Skin epidermis (tissue), 12 donors: ENCODE measurements at regions not wholly inside any gene's neighbourhood (a gene's known extent, or its start where the extent isn't known, plus 50 kb on each side); places are given as distances from the start of the nearest gene placed in this dataset.
"Not testable (repeated sequence)": the region's sequence is repeated elsewhere in the genome, so short reads cannot be mapped to it uniquely, and the experiment has no call there.

ENCODE experiments used
- H3K27ac ChIP-seq, 21 experiments: fragments of 200-600 bp; sonication (generic) in 11 of 21; one replicate each; pipeline ENCODE4 v1.5.0; 2020; ENCODE audit warnings: mild to moderate bottlenecking in 3 of 21, inconsistent platforms in 2 of 21, moderate library complexity in 2 of 21
- H3K4me3 ChIP-seq, 7 experiments: fragments of 200-600 bp; sonication (generic) in 2 of 7; one replicate each; pipeline ENCODE4 v1.5.0; 2020; ENCODE audit warnings: inconsistent platforms in 2 of 7, mild to moderate bottlenecking in 2 of 7, moderate library complexity in 1 of 7

GRCh38 chr2:81436256-81436655 is 1131.7 kb upstream of the LRRTM1 start:
- Histone ChIP-seq H3K27ac (no peak overlapping the region), H3K4me3 (no peak overlapping the region)

DNA sequence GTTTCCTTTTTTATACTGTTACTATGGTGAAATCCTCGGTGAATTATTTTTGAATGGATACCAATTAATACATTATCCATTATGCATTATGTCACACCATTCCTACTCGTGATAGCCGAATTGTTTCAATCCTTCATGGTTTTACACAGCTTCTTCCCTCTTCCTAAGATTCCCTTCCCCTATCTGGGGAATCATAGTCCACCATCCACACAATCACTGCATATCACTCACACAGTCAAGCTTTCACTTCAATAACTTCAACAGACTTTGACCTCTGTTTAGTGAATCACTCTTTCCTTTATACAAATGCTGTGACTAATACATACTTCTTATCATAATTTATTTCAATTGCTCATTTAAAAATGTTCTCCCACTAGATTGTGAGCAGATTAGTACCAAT is 1108.1 kb upstream of the LRRTM1 start:
- Histone ChIP-seq H3K27ac (no peak overlapping the region), H3K4me3 (no peak overlapping the region)

DNA sequence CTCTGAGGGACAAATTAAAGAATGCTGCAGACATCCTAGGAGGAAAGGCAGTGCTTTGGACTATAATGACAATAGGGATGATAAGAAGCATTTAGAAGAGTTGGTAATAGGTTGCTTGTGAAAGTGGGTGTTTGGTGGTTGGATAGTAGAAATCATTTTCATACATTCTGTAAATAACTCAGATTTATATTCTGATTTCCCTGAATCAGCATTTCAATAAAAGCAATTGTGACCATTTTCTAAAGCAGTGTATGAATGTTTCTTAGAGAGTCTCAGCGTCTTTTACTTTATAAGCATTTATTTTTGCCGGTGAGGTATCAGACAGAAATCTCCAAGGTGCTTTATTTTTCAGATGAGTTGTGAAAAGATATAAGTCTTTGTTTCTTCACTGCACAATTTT is 1099.0 kb upstream of the LRRTM1 start:
- no peak overlapping the region for H3K27ac ChIP-seq

DNA sequence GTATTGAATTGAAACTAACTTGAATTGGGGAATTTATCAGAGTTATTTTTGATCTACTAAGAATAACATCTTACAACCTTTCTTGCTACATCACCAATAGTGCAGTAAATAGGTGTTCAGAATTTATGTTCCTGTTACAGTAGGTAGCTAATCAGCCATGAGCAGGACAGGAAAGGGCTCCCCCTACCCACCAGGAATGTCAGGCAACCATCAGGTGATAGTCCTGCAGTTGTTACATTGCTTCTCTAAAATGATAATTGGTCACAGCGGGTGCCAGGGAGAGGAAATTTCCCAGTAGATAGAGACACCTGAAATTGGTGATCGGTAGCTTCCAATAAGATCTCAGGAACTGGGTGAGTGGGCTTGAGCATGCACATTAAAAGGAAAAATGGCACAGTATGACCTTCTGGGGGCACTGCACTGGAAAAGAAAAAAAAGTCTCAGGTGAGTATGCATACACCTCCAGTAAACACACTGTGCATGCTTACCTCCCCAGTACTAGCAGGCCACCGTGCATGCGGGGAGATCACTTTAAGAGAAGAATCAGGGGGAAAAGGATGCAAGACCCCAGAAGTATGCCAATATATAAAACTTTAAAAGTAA is 1092.0 kb upstream of the LRRTM1 start:
- no peak overlapping the region for H3K4me3 ChIP-seq
- no peak overlapping the region for H3K27ac ChIP-seq

More for the DNA sequence above, 1099.0 kb upstream of the LRRTM1 start:
- H3K4me3 ChIP-seq, result no peak overlapping the region

DNA sequence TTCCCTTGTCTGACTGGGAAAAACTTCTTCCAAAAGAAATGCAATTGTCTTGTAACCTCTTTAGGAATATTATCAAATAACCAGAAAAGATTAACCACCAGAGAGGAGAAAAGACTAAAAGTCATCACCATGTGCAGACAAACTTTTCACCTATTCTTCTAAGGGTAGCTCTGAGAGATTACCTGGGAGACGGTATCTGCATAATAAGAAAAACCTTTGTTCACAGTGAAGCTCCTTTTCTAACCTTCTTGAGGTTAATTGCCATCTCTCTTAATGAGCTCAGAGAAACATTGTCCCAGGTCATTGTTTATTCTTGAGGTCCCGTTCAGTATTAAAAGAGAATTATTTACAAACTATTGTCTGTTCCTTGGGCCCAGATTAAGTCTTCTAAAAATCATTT is 1091.2 kb upstream of the LRRTM1 start:
- no peak overlapping the region for H3K27ac ChIP-seq
- no peak overlapping the region for H3K4me3 ChIP-seq

GRCh38 chr2:81389203-81389602 is 1084.7 kb upstream of the LRRTM1 start:
- H3K27ac ChIP-seq, result no peak overlapping the region

GRCh38 chr2:81363800-81364199 is 1059.2 kb upstream of the LRRTM1 start:
- Histone ChIP-seq H3K27ac (no peak overlapping the region), H3K4me3 (no peak overlapping the region)

More at GRCh38 chr2:81389203-81389602, 1084.7 kb upstream of the LRRTM1 start:
- H3K4me3 ChIP-seq, result no peak overlapping the region

GRCh38 chr2:81362468-81362867 is 1057.9 kb upstream of the LRRTM1 start:
- H3K27ac ChIP-seq, H3K4me3 ChIP-seq: not testable (repeated sequence)

- H3K4me3 ChIP-seq, result no peak overlapping the region
- no peak overlapping the region for H3K27ac ChIP-seq
Measured at GRCh38 chr2:81355436-81355835, 1050.9 kb upstream of the LRRTM1 start.

DNA sequence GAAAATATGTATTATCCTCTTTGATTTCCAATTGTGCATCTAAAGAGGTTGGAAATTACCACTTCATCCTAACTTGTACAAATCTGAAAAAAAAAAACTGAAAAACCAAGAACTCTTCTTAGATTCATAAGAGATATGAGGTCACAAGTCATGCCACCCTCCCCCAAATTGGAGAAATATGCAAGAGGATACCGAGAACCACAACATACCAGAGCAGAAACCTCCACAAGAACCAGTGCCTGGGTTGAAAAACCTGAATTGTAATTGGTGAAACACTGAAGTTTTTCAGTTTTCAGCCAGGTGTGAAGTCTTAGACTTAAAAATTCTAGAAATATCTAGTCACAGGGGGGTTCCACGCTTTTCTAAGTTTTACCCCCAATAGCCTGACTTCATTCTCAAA is 1029.5 kb upstream of the LRRTM1 start:
- H3K27ac ChIP-seq, result no peak overlapping the region
- no peak overlapping the region for H3K4me3 ChIP-seq

DNA sequence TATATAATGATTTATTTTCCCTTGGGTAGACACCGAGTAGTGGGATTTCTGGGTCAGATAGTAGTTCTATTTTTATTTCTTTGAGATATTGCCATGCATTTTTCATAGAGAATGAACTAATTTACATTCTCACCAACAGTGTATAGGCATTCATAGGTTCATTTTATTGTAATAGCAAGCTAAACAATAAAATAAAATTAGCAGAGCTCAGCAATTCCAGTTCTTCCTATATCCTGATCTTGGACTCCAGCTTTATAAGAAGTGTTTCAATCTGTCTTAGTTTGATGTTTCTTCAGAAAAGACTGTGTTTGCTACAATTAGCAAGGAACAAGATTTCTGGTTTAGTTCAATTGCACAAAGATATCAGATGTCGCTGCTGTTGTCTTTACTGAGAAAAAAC is 1024.4 kb upstream of the LRRTM1 start:
- no peak overlapping the region for H3K27ac ChIP-seq

GRCh38 chr2:81327911-81328310 is 1023.4 kb upstream of the LRRTM1 start:
- Histone ChIP-seq H3K27ac (no peak overlapping the region), H3K4me3 (no peak overlapping the region)

More for the DNA sequence above, 1024.4 kb upstream of the LRRTM1 start:
- no peak overlapping the region for H3K4me3 ChIP-seq

GRCh38 chr2:81324046-81324445 is 1019.5 kb upstream of the LRRTM1 start:
- H3K27ac ChIP-seq, result no peak overlapping the region
- no peak overlapping the region for H3K4me3 ChIP-seq

- no peak overlapping the region for H3K4me3 ChIP-seq
- H3K27ac ChIP-seq, result no peak overlapping the region
Measured at GRCh38 chr2:81304154-81304830, 999.7 kb upstream of the LRRTM1 start.

DNA sequence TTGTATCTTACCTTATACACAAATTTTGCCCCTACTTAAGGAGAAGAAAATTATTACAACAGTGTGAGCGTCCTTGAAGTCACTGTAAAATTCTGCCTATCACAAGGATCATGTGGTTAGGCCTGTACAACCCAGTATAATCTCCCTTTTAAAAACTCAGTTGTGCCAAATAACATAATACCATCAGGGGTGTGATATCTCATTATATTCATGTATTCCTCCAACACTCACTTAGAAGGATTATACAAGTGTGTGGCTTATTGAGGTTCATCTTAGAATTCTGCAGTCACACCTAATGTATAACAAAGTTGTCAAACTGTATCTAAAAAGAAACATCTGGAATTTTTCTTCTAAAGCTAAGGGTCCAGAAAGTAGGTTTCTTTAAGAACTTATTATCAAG is 998.8 kb upstream of the LRRTM1 start:
- Histone ChIP-seq H3K27ac (no peak overlapping the region), H3K4me3 (no peak overlapping the region)

DNA sequence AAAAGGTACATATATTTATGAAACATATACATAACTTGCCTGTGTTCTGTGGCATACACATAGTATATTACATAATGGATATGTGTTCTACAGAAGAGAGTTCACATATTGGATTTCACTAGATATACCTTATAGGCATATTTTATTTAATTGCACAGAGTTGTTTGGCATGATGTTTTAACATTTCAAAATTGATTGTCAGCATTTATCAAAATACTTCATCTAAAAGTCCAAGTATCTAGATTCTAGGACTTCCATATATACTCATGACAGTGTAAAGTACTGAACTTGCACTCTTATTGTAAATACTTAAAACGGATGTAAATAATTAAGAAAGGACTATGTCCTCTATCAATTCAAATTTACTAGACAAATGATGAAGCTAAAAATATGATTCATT is 995.3 kb upstream of the LRRTM1 start:
- H3K4me3 ChIP-seq, result no peak overlapping the region

DNA sequence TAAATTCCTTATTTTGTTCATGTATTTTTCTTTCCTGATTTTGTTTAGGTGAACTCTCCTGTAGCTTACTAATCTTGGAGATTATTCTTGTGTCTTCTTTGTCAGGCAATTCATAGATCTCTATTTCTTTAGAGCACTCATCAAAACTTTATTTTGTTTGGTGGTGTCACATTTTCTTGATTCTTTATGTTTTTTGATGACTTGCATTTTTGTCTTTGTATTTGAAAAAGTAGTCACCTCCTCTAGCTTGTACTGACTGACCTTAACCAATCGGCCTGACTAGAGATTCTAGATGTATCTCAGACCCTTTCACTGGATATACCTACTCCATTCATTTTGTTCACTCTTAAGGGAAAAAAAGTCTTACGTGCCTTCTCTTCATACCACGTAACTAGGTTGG is 986.3 kb upstream of the LRRTM1 start:
- Histone ChIP-seq H3K27ac (no peak overlapping the region), H3K4me3 (no peak overlapping the region)

More for the DNA sequence above, 995.3 kb upstream of the LRRTM1 start:
- no peak overlapping the region for H3K27ac ChIP-seq

DNA sequence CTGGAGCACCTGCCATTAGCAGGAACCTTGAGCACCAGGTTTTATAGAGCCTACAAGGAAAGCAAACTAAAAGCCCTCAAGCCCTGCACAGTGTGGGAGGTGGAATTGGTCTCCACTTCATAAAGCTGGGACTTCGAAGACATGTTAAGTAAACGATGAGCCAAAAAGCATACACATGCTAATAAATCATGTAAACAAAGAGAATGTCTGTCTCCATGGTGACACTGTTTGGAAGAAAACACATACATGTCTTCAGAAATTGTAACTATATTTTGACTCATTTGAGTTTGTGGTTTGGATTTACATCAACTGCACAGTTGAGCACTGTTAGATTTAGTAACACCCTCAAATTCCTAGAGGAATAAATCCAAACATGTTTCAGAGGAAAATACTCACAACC is 978.5 kb upstream of the LRRTM1 start:
- H3K27ac ChIP-seq, result no peak overlapping the region
- no peak overlapping the region for H3K4me3 ChIP-seq

GRCh38 chr2:81282151-81282769 is 977.7 kb upstream of the LRRTM1 start:
- Histone ChIP-seq H3K27ac (no peak overlapping the region), H3K4me3 (no peak overlapping the region)

DNA sequence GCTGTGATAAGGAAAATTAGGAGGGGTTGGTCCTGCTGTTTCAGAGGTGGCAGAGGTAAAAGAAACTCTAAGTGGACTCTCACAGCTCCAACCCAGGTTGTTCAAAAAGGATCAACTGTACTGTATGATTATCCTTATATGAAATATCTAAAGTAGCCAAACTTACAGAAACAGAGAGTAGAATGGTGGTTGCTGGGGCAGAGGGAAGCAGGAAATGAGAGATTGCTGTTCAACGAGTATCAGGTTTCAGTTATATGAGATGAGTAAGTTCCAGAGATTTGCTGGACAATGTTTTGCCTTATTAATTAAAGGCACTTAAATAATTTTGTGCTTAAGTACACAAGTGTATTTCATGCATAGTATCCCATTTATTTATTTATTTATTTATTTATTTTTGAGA is 972.0 kb upstream of the LRRTM1 start:
- Histone ChIP-seq H3K4me3 (no peak overlapping the region), H3K27ac (no peak overlapping the region)

DNA sequence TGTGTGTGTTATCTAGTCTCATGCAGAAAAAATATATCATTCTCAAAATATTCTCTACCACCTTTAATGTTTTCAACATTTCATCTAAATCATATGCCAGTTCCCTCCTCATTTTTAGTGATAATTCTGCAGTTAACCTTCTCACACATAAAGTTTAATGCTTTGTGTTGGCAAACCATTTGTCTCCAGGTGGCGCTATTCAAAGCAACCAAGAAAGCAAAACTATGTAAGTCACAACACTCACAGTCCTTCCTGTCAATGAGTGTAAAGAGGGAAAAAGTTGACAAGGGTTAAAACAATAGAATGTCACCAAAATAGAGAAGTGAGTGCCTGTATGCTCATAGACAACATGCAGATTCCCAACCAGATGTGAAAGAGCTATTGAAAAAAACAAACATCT is 961.6 kb upstream of the LRRTM1 start:
- H3K27ac ChIP-seq, result no peak overlapping the region
- H3K4me3 ChIP-seq, result no peak overlapping the region
